NCI-H524 treated with DMSO at 0.1 percent for 48 hours (cell line): ENCODE measurements at regions not wholly inside any gene's neighbourhood (a gene's known extent, or its start where the extent isn't known, plus 50 kb on each side); places are given as distances from the start of the nearest gene placed in this dataset.
A peak's percentile ranks its signal among the peaks of the same experiment; 100 is the strongest.

Experiments
- DNase-seq: peaks from one replicate; lab custom pipeline; 2025; lab: John Stamatoyannopoulos, UW

GRCh38 chr4:89363786-89364185 is 56.2 kb upstream of the GPRIN3 start:
- DNase-seq, result peak; percentile 2

DNA sequence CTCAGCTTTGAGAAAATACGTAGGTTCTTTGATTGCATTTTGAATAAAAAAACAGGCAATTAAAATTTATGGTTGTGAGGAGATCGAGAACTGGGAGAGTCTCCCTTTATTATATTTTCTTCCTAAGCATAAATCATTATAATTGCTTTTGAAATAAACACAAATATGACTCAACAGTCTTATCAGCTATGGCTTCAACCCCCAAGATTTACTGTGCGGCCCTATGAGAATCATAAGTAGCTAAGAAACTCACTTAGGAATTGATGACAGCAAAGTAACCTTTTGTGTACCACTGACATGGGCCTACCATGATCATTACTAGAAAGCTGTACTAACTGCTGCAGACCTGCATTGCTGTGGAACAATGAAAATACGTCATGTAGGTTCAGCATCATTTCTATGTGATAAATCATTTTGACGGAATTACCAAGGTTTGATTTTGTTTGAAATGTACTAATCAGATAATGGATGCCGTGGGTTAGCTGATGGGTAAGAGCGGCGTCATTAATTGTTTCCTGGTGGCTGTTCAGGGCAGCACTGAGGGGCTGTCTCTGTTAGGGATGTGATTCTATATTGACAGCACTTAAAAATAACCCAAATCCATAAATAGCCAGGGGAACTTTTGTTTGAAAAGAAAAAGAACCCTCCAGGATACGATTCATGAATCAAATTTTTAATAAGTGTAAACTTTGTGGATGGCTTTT is 51.5 kb upstream of the GPRIN3 start:
- DNase-seq, result no peak

DNA sequence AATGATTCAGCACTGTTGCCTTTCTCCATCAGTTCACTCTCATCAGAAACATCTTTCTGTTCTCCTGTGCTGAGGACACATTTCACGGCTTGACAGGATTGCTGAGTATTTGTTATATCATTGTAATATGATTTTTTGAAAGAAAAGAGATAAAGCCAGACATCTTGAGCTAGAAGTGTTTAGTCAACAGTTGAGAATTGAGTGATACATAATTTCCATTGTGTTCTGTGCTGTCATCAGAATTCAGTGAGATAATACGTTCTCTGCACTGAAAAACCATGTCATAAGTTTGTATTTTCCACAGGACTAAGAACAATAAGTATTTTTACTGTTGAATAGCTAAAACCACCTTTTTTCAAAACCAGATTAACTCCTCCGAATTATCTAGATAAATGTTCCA is 50.2 kb upstream of the GPRIN3 start:
- no peak for DNase-seq
